Caco-2 (cell line): ENCODE measurements at regions not wholly inside any gene's neighbourhood (a gene's known extent, or its start where the extent isn't known, plus 50 kb on each side); places are given as distances from the start of the nearest gene placed in this dataset.

Experiments
- BruUV-seq: library from RNA; stranded (reverse); fragments of 400-500 nt; replicated peaks from 2 replicates; lab custom pipeline; 2021; lab: Mats Ljungman, UMichigan
- CTCF ChIA-PET: fragments of 300-600 bp; sonication (Branson Sonifier 250); formaldehyde crosslinking; loops from one replicate; lab custom pipeline; 2022; ENCODE audit warnings: antibody characterized with exemption; lab: Charles Lee
- POLR2A ChIA-PET: fragments of 300-600 bp; sonication (Branson Sonifier 250); formaldehyde crosslinking; loops from one replicate; lab custom pipeline; 2022; ENCODE audit warnings: antibody characterized with exemption; lab: Charles Lee
- DNase-seq, 2 experiments: peaks; one replicate each; pipeline versions ENCODE4 v3.0.0 to v3.0.0-alpha.2; 2020 to 2022
- H3K27me3 ChIP-seq: replicated peaks from 2 replicates; pipeline ENCODE4 v1.6.0; 2011; ENCODE audit warnings: low read length; ENCODE audit not compliant: control insufficient read depth, insufficient read depth
- H3K36me3 ChIP-seq: 2 replicates; pipeline ENCODE4 v1.5.1; 2011; ENCODE audit warnings: low read length; ENCODE audit not compliant: control insufficient read depth, insufficient read depth
- H3K4me1 ChIP-seq: fragments of 250-450 bp; sonication (Bioruptor Pico); 2 replicates; pipeline ENCODE4 v1.5.1; 2020; ENCODE audit warnings: mild to moderate bottlenecking
- H3K4me3 ChIP-seq: 2 replicates; pipeline ENCODE4 v1.5.1; 2011; ENCODE audit warnings: low read depth, mild to moderate bottlenecking, control low read depth, low read length
- H3K9me3 ChIP-seq: fragments of 250-450 bp; sonication (Bioruptor Pico); 2 replicates; pipeline ENCODE4 v1.5.1; 2020; ENCODE audit warnings: mild to moderate bottlenecking, moderate library complexity
- H3K27ac Mint-ChIP-seq: one replicate; pipeline ENCODE4 v1.8.0; 2022; ENCODE audit warnings: mixed read lengths; ENCODE audit not compliant: unreplicated experiment
- H3K27me3 Mint-ChIP-seq: one replicate; pipeline ENCODE4 v1.8.0; 2022; ENCODE audit warnings: mixed read lengths; ENCODE audit not compliant: insufficient read depth, unreplicated experiment
- H3K36me3 Mint-ChIP-seq: one replicate; pipeline ENCODE4 v1.8.0; 2022; ENCODE audit warnings: mild to moderate bottlenecking, mixed read lengths; ENCODE audit not compliant: insufficient read depth, unreplicated experiment
- H3K4me1 Mint-ChIP-seq: one replicate; pipeline ENCODE4 v1.8.0; 2022; ENCODE audit warnings: low read depth, mixed read lengths; ENCODE audit not compliant: unreplicated experiment
- H3K4me3 Mint-ChIP-seq: one replicate; pipeline ENCODE4 v1.8.0; 2022; ENCODE audit warnings: mild to moderate bottlenecking, moderate library complexity, mixed read lengths; ENCODE audit not compliant: unreplicated experiment
- H3K9me3 Mint-ChIP-seq: one replicate; pipeline ENCODE4 v1.8.0; 2022; ENCODE audit warnings: mixed read lengths; ENCODE audit not compliant: unreplicated experiment
- intact Hi-C: fragments of 100-400 bp; cut with micrococcal nuclease; formaldehyde crosslinking; loops from one replicate; pipeline ENCODE4 v1.10.0; 2022; ENCODE audit not compliant: unreplicated experiment
- TF ChIP-seq, protein P1 (sequence below), 2 experiments: fragments of 200-600 bp in 1 of 2; IDR thresholded peaks; 1 replicate in 1 of 2; 2 replicates in 1 of 2; pipeline versions ENCODE4 v1.5.1 to v1.8.0; 2011 to 2022; ENCODE audit warnings: antibody characterized with exemption in 1 of 2, control low read depth in 1 of 2, inconsistent platforms in 1 of 2, low read depth in 1 of 2, low read length in 1 of 2, mild to moderate bottlenecking in 1 of 2, moderate library complexity in 1 of 2; ENCODE audit not compliant: insufficient read depth in 1 of 2, severe bottlenecking in 1 of 2, unreplicated experiment in 1 of 2

DNA sequence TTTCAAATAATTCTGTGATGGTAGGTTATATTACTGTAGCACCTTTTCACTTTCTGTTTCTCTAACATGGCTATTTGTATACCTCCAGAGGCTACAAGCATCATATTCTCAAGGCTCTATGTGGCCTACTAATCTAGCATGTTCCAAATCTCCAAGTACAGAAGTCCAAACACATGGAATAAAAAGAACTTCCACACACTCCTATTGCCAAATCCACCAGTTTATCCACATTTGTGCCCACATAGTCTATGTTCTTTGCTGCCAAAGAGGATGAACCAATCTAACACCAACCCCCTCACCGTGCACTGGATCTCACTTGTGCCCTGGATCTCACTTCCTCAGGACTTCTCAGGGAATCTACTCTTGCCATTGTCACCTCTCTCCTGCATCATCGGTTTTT, 247.3 kb upstream of the RBBP8 start:
- intact Hi-C loops, result no loop called here
- ChIA-PET CTCF (no interaction called here), POLR2A (no interaction called here)
- no peak overlapping the region for H3K4me3 Mint-ChIP-seq
- H3K9me3 ChIP-seq, result peaks cover 22% of the 10 kb centered on the region
- no peaks in the 10 kb centered on the region for H3K27me3 Mint-ChIP-seq
- H3K36me3 Mint-ChIP-seq, result no peaks in the 10 kb centered on the region
- no TSS peak for BruUV-seq
- H3K27me3 ChIP-seq, result no peaks in the 10 kb centered on the region; the same call in 1 of the 2 replicates
- no peaks in the 10 kb centered on the region for H3K9me3 Mint-ChIP-seq
- no peak for DNase-seq
- H3K4me3 ChIP-seq, result no peak overlapping the region
- no peaks in the 10 kb centered on the region for H3K36me3 ChIP-seq
- H3K4me1 ChIP-seq, result peaks cover 16% of the 10 kb centered on the region
- no peak overlapping the region for H3K27ac Mint-ChIP-seq
- H3K4me1 Mint-ChIP-seq, result peaks cover 11% of the 10 kb centered on the region
- TF ChIP-seq, protein P1, sequence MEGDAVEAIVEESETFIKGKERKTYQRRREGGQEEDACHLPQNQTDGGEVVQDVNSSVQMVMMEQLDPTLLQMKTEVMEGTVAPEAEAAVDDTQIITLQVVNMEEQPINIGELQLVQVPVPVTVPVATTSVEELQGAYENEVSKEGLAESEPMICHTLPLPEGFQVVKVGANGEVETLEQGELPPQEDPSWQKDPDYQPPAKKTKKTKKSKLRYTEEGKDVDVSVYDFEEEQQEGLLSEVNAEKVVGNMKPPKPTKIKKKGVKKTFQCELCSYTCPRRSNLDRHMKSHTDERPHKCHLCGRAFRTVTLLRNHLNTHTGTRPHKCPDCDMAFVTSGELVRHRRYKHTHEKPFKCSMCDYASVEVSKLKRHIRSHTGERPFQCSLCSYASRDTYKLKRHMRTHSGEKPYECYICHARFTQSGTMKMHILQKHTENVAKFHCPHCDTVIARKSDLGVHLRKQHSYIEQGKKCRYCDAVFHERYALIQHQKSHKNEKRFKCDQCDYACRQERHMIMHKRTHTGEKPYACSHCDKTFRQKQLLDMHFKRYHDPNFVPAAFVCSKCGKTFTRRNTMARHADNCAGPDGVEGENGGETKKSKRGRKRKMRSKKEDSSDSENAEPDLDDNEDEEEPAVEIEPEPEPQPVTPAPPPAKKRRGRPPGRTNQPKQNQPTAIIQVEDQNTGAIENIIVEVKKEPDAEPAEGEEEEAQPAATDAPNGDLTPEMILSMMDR (IDR thresholded peaks at IDR 0.05; ENCODE audit: insufficient read depth in 1 of 2, low read depth in 1 of 2, low read length in 1 of 2, severe bottlenecking in 1 of 2, unreplicated experiment in 1 of 2), result no peak

DNA sequence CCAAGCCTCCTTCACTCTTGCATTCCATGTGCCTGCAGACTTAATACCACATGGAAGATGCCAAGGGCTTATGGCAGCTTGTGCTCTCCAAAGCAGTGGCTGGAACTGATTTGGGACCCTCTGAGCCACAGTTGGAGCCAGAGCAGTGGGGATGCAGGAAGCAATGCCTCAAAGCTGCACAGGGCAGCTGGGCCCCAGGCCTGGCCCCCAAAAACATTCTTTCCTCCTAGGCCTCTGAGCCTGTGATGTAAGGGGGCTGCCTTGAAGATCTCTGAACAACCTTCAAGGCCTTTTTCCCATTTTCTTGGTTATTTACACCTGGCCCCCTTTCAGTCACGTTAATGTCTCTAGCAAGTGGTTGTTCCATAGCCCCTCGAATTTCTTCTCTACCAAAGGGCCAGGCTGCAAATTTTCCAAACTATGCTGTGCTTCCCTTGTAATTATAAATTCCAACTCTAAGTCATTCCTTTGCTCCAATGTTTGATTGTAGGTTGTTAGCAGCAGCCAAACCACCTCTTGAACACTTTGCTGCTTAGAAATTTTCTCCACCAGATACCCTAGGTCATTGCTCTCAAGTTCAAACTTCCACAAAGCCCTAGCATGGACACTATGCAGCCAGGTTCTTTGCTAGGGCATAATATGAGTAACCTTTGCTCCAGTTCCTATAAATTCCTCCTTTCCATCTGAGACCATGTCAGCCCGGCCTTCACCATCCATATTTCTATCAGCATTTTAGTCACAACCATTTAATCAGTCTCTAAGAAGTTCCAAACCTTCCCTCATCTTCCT, 245.0 kb upstream of the RBBP8 start:
- POLR2A ChIA-PET, result no interaction called here
- Mint-ChIP-seq H3K27me3 (no peaks in the 10 kb centered on the region), H3K9me3 (no peaks in the 10 kb centered on the region), H3K4me3 (no peak overlapping the region), H3K27ac (no peak overlapping the region), H3K36me3 (no peaks in the 10 kb centered on the region), H3K4me1 (peaks cover 10% of the 10 kb centered on the region)
- TF ChIP-seq, protein P1 (IDR thresholded peaks at IDR 0.05; ENCODE audit: insufficient read depth in 1 of 2, low read depth in 1 of 2, low read length in 1 of 2, severe bottlenecking in 1 of 2, unreplicated experiment in 1 of 2), result no peak
- intact Hi-C loops, result no loop called here
- Histone ChIP-seq H3K9me3 (peaks cover 22% of the 10 kb centered on the region), H3K4me3 (no peak overlapping the region), H3K4me1 (peaks cover 20% of the 10 kb centered on the region), H3K27me3 (no peaks in the 10 kb centered on the region), H3K36me3 (no peaks in the 10 kb centered on the region)
- DNase-seq, result no peak
- CTCF ChIA-PET, result no interaction called here
- no TSS peak for BruUV-seq

DNA sequence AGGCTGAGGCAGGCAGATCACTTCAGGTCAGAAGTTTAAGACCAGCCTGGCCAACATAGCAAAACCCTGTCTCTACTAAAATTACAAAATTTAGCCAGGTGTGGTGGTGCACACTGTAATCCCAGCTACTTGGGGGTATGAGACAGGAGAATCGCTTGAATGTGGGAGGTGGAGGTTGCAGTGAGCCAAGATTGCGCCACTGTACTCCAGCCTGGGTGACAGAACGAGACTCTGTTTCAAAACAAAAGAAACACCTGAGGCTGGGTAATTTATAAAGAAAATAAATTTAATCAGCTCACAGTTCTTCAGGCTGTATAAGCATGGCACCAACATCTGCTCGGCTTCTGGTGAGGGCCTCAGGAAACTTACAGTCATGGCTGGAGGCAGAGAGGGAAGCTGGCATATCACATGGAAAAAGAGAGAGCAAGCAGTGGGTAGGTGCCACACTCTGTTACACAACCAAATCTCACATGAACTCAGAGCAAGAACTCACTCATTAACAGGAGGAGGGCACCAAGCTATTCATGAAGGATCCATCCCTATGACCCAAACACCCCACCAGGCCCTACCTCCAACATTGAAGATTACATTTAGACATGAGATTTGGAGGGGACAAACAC, 244.1 kb upstream of the RBBP8 start:
- Histone ChIP-seq H3K4me1 (peaks cover 14% of the 10 kb centered on the region), H3K27me3 (no peaks in the 10 kb centered on the region), H3K9me3 (peaks cover 22% of the 10 kb centered on the region), H3K4me3 (no peak overlapping the region), H3K36me3 (no peaks in the 10 kb centered on the region)
- Mint-ChIP-seq H3K27me3 (no peaks in the 10 kb centered on the region), H3K4me3 (no peak overlapping the region), H3K4me1 (peaks cover under 1% of the 10 kb centered on the region), H3K27ac (no peak overlapping the region), H3K9me3 (no peaks in the 10 kb centered on the region), H3K36me3 (no peaks in the 10 kb centered on the region)
- no TSS peak for BruUV-seq
- POLR2A ChIA-PET, result no interaction called here
- intact Hi-C loops, result no loop called here
- DNase-seq, result no peak
- CTCF ChIA-PET, result no interaction called here
- TF ChIP-seq, protein P1 (IDR thresholded peaks at IDR 0.05; ENCODE audit: insufficient read depth in 1 of 2, low read depth in 1 of 2, low read length in 1 of 2, severe bottlenecking in 1 of 2, unreplicated experiment in 1 of 2), result no peak
